Spinal cord (tissue), 9 donors: ENCODE measurements at regions not wholly inside any gene's neighbourhood (a gene's known extent, or its start where the extent isn't known, plus 50 kb on each side); places are given as distances from the start of the nearest gene placed in this dataset.
"Not testable (repeated sequence)": the region's sequence is repeated elsewhere in the genome, so short reads cannot be mapped to it uniquely, and the experiment has no call there.

Experiments
- DNase-seq, 6 donors: peaks; one replicate each; pipeline versions ENCODE4 v3.0.0 to v3.0.0-alpha.2; 2013 to 2015; ENCODE audit warnings: low spot score in 6 of 6, low read depth in 4 of 6
- H3K27ac ChIP-seq: one replicate; pipeline ENCODE4 v1.5.1; 2013; ENCODE audit warnings: low read depth, low read length, control low read depth
- H3K27me3 ChIP-seq: one replicate; pipeline ENCODE4 v1.6.1; 2013; ENCODE audit warnings: low read length; ENCODE audit not compliant: control insufficient read depth, insufficient read depth
- H3K36me3 ChIP-seq: one replicate; pipeline ENCODE4 v1.6.1; 2013; ENCODE audit warnings: low read length; ENCODE audit not compliant: control insufficient read depth, insufficient read depth
- H3K4me1 ChIP-seq: one replicate; pipeline ENCODE4 v1.6.1; 2013; ENCODE audit warnings: low read length; ENCODE audit not compliant: control insufficient read depth, insufficient read depth
- H3K4me3 ChIP-seq: one replicate; pipeline ENCODE4 v1.5.1; 2013; ENCODE audit warnings: low read depth, low read length, control low read depth
- H3K9me3 ChIP-seq: one replicate; pipeline ENCODE4 v1.6.1; 2013; ENCODE audit warnings: low read length; ENCODE audit not compliant: control insufficient read depth, insufficient read depth
- WGBS: methylation state at CpG from one replicate; pipeline ENCODE4 v1.1.5; 2013; ENCODE audit warnings: missing lambda C conversion rate; ENCODE audit not compliant: insufficient coverage; 5-methylcytosine and 5-hydroxymethylcytosine counted together
- donor health status: healthy.

DNA sequence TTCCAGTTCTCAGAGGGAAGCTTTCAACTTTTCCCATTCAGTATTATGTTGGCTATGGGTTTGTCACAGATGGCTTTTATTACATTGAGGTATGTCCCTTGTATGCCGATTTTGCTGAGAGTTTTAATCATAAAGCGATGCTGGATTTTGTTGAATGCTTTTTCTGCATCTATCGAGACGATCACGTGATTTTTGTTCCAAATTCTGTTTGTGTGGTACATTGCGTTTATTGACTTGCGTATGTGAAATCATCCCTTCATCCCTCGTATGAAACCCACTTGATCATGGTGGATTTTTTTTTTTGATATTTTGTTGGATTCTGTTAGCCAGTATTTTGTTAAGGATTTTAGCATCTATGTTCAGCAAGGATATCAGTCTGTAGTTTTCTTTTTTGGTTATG is 339.1 kb downstream of the KLF13 start:
- H3K4me3 ChIP-seq, H3K27me3 ChIP-seq, H3K27ac ChIP-seq, H3K36me3 ChIP-seq, DNase-seq, H3K4me1 ChIP-seq, H3K9me3 ChIP-seq: not testable (repeated sequence)
- WGBS: 92% methylated on average over 4 of the region's 8 CpGs

GRCh38 chr15:31669158-31669908 is 342.7 kb downstream of the KLF13 start:
- not testable (repeated sequence) for H3K4me3 ChIP-seq, H3K9me3 ChIP-seq, H3K27ac ChIP-seq, H3K4me1 ChIP-seq, H3K27me3 ChIP-seq, DNase-seq, H3K36me3 ChIP-seq
- WGBS: over 99% methylated on average over 8 of the region's 11 CpGs

- H3K27me3 ChIP-seq, H3K4me3 ChIP-seq, H3K36me3 ChIP-seq: not testable (repeated sequence)
These were observed 346.6 kb downstream of the KLF13 start for GRCh38 chr15:31673263-31673662.

DNA sequence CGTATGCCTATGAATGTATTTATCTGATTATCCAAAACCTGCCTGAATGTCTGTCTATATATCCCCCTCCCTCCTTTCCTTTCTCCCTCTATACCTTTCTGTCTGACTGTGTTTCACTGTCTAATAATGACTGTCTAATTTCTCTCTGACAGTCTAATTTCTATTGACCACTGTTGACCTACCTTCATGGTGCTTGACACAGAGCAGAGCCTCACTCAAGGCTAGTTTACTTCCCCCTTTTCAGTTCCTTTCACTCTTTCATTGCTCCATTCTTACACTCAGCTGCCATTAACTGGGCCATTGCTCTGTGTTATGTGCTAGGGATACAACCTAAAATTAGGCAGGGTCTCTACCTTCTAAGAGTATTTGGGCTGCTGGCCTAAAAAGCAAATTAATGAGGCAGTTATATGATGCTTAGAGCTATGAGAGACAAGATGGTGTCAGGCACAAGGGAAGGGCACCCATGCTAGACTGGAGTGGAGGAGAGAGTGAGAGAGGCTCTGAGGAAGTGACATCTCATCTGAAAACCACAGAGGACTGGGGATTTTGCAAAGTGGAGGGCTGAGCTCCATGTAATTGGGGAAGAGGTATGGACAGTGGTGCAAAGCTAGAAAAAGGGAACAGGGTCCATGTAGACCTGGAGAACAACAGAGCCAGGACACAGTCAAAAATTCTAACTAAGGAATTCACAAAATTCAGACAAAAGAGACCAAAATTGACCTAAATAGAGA is 348.6 kb upstream of the CHRNA7 start:
- not testable (repeated sequence) for H3K4me3 ChIP-seq, H3K27me3 ChIP-seq, H3K36me3 ChIP-seq, H3K9me3 ChIP-seq, DNase-seq, H3K27ac ChIP-seq, H3K4me1 ChIP-seq
- WGBS: no CpG with 5 or more reads among the region's 1 CpG

More at GRCh38 chr15:31673263-31673662, 346.6 kb downstream of the KLF13 start:
- not testable (repeated sequence) for DNase-seq, H3K27ac ChIP-seq, H3K4me1 ChIP-seq, H3K9me3 ChIP-seq
- no CpG with 5 or more reads among the region's 3 CpGs for WGBS

DNA sequence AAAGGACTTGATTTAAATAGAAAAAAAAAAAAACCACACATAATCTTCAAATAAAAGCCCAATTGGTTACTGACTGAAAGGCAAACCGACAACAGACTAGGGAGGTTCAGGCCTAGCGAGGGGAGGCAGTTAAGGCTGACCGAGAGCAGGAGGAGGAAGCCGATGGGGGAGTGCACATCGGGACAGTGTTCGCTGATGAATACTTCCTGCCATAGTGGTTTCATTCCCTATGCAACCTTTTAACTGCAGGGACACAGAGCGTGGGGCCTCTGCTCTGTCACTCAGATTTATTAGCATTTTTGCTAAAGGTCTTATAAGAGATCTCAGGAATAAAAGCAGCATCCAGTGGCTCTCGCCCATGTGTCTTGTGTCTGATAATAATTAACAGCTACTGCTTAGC is 343.2 kb upstream of the CHRNA7 start:
- not testable (repeated sequence) for H3K4me1 ChIP-seq, H3K4me3 ChIP-seq, DNase-seq, H3K36me3 ChIP-seq, H3K9me3 ChIP-seq, H3K27ac ChIP-seq, H3K27me3 ChIP-seq
- no CpG with 5 or more reads among the region's 8 CpGs for WGBS

GRCh38 chr15:31696509-31696908 is 333.8 kb upstream of the CHRNA7 start:
- WGBS: 90% methylated on average over 1 of the region's 5 CpGs
- not testable (repeated sequence) for H3K4me3 ChIP-seq, H3K9me3 ChIP-seq, H3K27me3 ChIP-seq, H3K4me1 ChIP-seq, DNase-seq, H3K27ac ChIP-seq, H3K36me3 ChIP-seq

GRCh38 chr15:31705076-31705678 is 325.1 kb upstream of the CHRNA7 start:
- not testable (repeated sequence) for H3K27ac ChIP-seq, H3K9me3 ChIP-seq, DNase-seq, H3K36me3 ChIP-seq, H3K27me3 ChIP-seq, H3K4me3 ChIP-seq, H3K4me1 ChIP-seq
- WGBS: no CpG with 5 or more reads among the region's 7 CpGs

GRCh38 chr15:31707944-31708702 is 322.2 kb upstream of the CHRNA7 start:
- H3K27me3 ChIP-seq, H3K36me3 ChIP-seq, H3K27ac ChIP-seq, H3K4me1 ChIP-seq, H3K9me3 ChIP-seq, DNase-seq, H3K4me3 ChIP-seq: not testable (repeated sequence)
- WGBS: no CpG with 5 or more reads among the region's 8 CpGs

DNA sequence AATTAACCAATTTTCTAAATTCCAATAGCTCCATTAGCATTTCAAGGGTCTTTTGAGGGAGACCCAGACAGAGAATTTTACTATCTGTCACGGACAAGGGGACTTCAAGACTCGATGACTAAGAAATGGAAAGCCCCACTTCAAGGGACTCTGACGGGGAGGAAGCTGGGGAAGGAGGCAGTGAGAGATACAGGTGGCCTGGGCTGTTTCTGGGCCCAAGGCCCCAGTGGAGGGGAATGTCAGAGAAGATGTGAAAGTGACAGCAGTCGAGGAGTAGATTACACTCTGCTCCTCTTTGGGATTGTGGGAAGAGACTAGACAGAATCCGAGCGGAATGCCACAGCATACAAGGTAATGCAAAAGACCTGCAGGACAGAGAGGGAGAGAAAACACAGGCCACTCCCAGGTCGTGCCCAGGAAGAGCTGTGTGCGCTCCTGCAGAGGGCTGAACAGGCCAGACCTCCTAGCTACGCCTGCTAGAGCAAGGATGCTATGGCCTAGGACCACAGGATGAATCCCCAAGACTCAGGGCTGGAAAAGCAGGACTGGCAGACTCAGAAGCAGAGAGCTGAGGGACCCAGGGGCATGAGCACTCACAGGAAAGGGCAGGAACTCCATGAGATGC is 321.5 kb upstream of the CHRNA7 start:
- not testable (repeated sequence) for H3K4me3 ChIP-seq, H3K27me3 ChIP-seq, H3K36me3 ChIP-seq, H3K27ac ChIP-seq, DNase-seq, H3K9me3 ChIP-seq, H3K4me1 ChIP-seq
- WGBS: 65% methylated on average over 3 of the region's 9 CpGs
